ENCODE measurements at regions not wholly inside any gene's neighbourhood (a gene's known extent, or its start where the extent isn't known, plus 50 kb on each side); places are given as distances from the start of the nearest gene placed in this dataset.

DNA sequence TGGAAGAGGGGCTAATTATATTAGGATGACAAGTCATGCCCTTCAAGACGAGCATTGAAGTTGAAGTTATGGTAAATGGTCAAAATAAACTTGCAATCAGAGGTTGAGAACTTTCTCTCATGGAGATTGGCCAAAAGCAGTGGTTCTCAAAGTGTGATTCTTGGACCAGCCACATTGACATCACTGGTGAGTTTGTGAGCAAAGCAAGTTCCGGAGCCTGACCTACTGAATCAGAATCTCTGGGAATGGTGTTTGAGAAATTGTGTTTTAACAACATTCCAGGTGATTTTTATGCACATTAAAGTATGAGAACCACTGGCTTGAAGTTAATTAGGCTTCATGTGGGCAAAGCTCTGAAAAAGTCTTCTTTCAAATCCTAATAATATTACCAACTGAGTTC lies 403.5 kb downstream of the ZSWIM6 start:
- no peak for DNase-seq (ENCODE audit: low spot score)
- Histone ChIP-seq H3K9me3 (ENCODE audit: control insufficient read depth in 4 of 4, low read length in 3 of 4) (no peaks in the 10 kb centered on the region), H3K27me3 (ENCODE audit: control insufficient read depth in 4 of 4, insufficient read depth in 4 of 4, low read length in 3 of 4) (no peaks in the 10 kb centered on the region), H3K36me3 (ENCODE audit: control insufficient read depth in 4 of 4, insufficient read depth in 3 of 4, low read depth in 1 of 4, low read length in 3 of 4) (no peaks in the 10 kb centered on the region), H3K4me3 (ENCODE audit: low read depth in 1 of 3, low read length in 3 of 3) (no peak overlapping the region), H3K4me1 (ENCODE audit: control insufficient read depth in 4 of 4, insufficient read depth in 4 of 4, low read length in 3 of 4) (peaks cover 19 to 41% (median 35%) of the 10 kb centered on the region in 4 donors), H3K9ac (ENCODE audit: low read depth in 1 of 2, low read length in 2 of 2) (no peak overlapping the region), H3K27ac (ENCODE audit: low read depth in 1 of 2, low read length in 2 of 2) (no peak overlapping the region)
- TF ChIP-seq SP1 (IDR thresholded peaks at IDR 0.05): no peak
- 68% methylated on average over 2 of the region's 2 CpGs for WGBS

DNA sequence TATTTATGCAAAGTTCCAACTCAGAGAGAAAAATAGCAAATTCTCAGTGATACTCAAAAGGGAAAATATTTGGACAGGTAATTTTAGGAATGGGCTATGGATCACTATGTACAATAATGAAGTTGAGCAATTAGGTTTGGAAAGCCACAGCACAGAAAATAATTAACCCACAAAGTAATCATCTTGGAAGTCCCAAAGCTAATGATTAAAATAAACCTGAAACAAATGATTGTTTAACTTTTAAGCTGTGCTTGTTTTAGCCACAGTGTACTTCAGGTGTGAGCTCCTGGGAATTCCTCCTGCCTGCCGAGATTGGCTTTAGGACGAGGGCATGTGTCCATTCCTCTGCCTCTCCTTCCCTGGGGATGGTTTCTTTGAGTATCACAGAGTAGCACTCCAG lies 403.9 kb downstream of the ZSWIM6 start:
- H3K36me3 ChIP-seq (ENCODE audit: control insufficient read depth in 4 of 4, insufficient read depth in 3 of 4, low read depth in 1 of 4, low read length in 3 of 4): no peaks in the 10 kb centered on the region
- no peak overlapping the region for H3K9ac ChIP-seq (ENCODE audit: low read depth in 1 of 2, low read length in 2 of 2)
- TF ChIP-seq SP1 (IDR thresholded peaks at IDR 0.05): peak; percentile 59
- peak; percentile 14 to 51 for TF ChIP-seq RXRA (IDR thresholded peaks at IDR 0.05)
- TF ChIP-seq HNF4G (IDR thresholded peaks at IDR 0.05): no peak
- no peak for TF ChIP-seq EGR1 (IDR thresholded peaks at IDR 0.05; ENCODE audit: low read depth in 2 of 2)
- peak; percentile 16 to 38 for TF ChIP-seq HNF4A (conservative IDR thresholded peaks at IDR 0.05)
- TF ChIP-seq, protein P1, sequence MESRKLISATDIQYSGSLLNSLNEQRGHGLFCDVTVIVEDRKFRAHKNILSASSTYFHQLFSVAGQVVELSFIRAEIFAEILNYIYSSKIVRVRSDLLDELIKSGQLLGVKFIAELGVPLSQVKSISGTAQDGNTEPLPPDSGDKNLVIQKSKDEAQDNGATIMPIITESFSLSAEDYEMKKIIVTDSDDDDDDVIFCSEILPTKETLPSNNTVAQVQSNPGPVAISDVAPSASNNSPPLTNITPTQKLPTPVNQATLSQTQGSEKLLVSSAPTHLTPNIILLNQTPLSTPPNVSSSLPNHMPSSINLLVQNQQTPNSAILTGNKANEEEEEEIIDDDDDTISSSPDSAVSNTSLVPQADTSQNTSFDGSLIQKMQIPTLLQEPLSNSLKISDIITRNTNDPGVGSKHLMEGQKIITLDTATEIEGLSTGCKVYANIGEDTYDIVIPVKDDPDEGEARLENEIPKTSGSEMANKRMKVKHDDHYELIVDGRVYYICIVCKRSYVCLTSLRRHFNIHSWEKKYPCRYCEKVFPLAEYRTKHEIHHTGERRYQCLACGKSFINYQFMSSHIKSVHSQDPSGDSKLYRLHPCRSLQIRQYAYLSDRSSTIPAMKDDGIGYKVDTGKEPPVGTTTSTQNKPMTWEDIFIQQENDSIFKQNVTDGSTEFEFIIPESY (IDR thresholded peaks at IDR 0.05): no peak
- no peak for TF ChIP-seq NR2F2 (IDR thresholded peaks at IDR 0.05)
- TF ChIP-seq, protein P2, sequence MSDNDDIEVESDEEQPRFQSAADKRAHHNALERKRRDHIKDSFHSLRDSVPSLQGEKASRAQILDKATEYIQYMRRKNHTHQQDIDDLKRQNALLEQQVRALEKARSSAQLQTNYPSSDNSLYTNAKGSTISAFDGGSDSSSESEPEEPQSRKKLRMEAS (IDR thresholded peaks at IDR 0.05): peak; percentile 24
- peak; percentile 14 for TF ChIP-seq FOXA1 (IDR thresholded peaks at IDR 0.05)
- no peak for TF ChIP-seq CTCF (IDR thresholded peaks at IDR 0.05; ENCODE audit: low read depth, low read length, missing input control)
- TF ChIP-seq, protein P3, sequence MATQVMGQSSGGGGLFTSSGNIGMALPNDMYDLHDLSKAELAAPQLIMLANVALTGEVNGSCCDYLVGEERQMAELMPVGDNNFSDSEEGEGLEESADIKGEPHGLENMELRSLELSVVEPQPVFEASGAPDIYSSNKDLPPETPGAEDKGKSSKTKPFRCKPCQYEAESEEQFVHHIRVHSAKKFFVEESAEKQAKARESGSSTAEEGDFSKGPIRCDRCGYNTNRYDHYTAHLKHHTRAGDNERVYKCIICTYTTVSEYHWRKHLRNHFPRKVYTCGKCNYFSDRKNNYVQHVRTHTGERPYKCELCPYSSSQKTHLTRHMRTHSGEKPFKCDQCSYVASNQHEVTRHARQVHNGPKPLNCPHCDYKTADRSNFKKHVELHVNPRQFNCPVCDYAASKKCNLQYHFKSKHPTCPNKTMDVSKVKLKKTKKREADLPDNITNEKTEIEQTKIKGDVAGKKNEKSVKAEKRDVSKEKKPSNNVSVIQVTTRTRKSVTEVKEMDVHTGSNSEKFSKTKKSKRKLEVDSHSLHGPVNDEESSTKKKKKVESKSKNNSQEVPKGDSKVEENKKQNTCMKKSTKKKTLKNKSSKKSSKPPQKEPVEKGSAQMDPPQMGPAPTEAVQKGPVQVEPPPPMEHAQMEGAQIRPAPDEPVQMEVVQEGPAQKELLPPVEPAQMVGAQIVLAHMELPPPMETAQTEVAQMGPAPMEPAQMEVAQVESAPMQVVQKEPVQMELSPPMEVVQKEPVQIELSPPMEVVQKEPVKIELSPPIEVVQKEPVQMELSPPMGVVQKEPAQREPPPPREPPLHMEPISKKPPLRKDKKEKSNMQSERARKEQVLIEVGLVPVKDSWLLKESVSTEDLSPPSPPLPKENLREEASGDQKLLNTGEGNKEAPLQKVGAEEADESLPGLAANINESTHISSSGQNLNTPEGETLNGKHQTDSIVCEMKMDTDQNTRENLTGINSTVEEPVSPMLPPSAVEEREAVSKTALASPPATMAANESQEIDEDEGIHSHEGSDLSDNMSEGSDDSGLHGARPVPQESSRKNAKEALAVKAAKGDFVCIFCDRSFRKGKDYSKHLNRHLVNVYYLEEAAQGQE (IDR thresholded peaks at IDR 0.05): peak; percentile 25
- TF ChIP-seq ATF3 (IDR thresholded peaks at IDR 0.05): no peak
- no peak for TF ChIP-seq GABPA (IDR thresholded peaks at IDR 0.05 in 1 of 2, conservative IDR thresholded peaks at IDR 0.05 in 1 of 2)
- TF ChIP-seq TAF1 (conservative IDR thresholded peaks at IDR 0.05): no peak
- peak in 1 of 2 donors; percentile 12 for TF ChIP-seq RAD21 (IDR thresholded peaks at IDR 0.05)
- TF ChIP-seq JUND (IDR thresholded peaks at IDR 0.05): peak in 1 of 2 donors; percentile 51
- peak; percentile 24 for TF ChIP-seq FOXA2 (IDR thresholded peaks at IDR 0.05)
- TF ChIP-seq YY1 (IDR thresholded peaks at IDR 0.05): peak; percentile 19
- peaks cover 19 to 40% (median 34%) of the 10 kb centered on the region in 4 donors for H3K4me1 ChIP-seq (ENCODE audit: control insufficient read depth in 4 of 4, insufficient read depth in 4 of 4, low read length in 3 of 4)
- H3K27me3 ChIP-seq (ENCODE audit: control insufficient read depth in 4 of 4, insufficient read depth in 4 of 4, low read length in 3 of 4): no peaks in the 10 kb centered on the region
- DNase-seq (ENCODE audit: low spot score): no peak
- no peaks in the 10 kb centered on the region for H3K9me3 ChIP-seq (ENCODE audit: control insufficient read depth in 4 of 4, low read length in 3 of 4)
- H3K27ac ChIP-seq (ENCODE audit: low read depth in 1 of 2, low read length in 2 of 2): no peak overlapping the region
- H3K4me3 ChIP-seq (ENCODE audit: low read depth in 1 of 3, low read length in 3 of 3): no peak overlapping the region
- WGBS: 28% methylated on average over 2 of the region's 2 CpGs
